T-helper 17 cell (primary cell): ENCODE measurements at regions not wholly inside any gene's neighbourhood (a gene's known extent, or its start where the extent isn't known, plus 50 kb on each side); places are given as distances from the start of the nearest gene placed in this dataset.
A peak's percentile ranks its signal among the peaks of the same experiment; 100 is the strongest.

Source experiments
- ATAC-seq: fragments of 150-1000 bp; cut with Tn5 transposase; 2 replicates; pipeline ENCODE4 v1.10.0; 2021; ENCODE audit warnings: mild to moderate bottlenecking, moderate library complexity
- DNase-seq, 3 donors: peaks; one replicate each; pipeline versions ENCODE4 v3.0.0 to v3.0.0-alpha.2; 2020 to 2021
- H3K9me3 ChIP-seq: one replicate; pipeline ENCODE4 v1.7.0; 2013; ENCODE audit warnings: low read length, mild to moderate bottlenecking; ENCODE audit not compliant: control insufficient read depth, poor library complexity, severe bottlenecking
- H3K27ac Mint-ChIP-seq: one replicate; pipeline ENCODE4 v1.8.0; 2022; ENCODE audit warnings: mild to moderate bottlenecking, moderate library complexity, mixed read lengths
- H3K27me3 Mint-ChIP-seq: one replicate; pipeline ENCODE4 v1.8.0; 2022; ENCODE audit warnings: mixed read lengths
- H3K36me3 Mint-ChIP-seq: one replicate; pipeline ENCODE4 v1.8.0; 2022; ENCODE audit warnings: low read depth, mixed read lengths
- H3K4me1 Mint-ChIP-seq: one replicate; pipeline ENCODE4 v1.8.0; 2022; ENCODE audit warnings: mild to moderate bottlenecking, mixed read lengths
- H3K4me3 Mint-ChIP-seq: one replicate; pipeline ENCODE4 v1.8.0; 2022; ENCODE audit warnings: mild to moderate bottlenecking, moderate library complexity, mixed read lengths

DNA sequence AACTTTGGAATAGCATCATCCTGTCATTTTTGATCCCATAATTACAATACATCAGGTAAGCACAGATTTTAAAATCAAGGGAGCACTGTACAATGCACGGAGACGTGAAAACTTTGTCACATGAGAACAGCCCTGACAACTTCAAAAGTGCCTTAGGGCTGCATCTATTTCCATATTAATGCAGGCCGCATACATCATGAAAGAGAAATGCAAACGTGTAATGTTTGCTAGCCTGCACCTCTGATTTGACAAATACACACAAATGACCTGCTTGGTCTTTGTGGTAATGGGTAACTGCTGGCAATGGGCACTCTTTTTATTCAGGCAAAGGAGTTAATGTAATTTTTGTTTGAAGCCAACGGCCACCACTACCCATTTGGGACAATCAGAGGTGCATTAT lies 202.0 kb upstream of the EPHA4 start:
- DNase-seq (no peak), ATAC-seq (no peak)
- H3K27me3 Mint-ChIP-seq: no peaks in the 10 kb centered on the region
- no peak overlapping the region for H3K27ac Mint-ChIP-seq
- H3K4me1 Mint-ChIP-seq: no peaks in the 10 kb centered on the region
- H3K4me3 Mint-ChIP-seq: no peak overlapping the region
- no peaks in the 10 kb centered on the region for H3K9me3 ChIP-seq
- no peaks in the 10 kb centered on the region for H3K36me3 Mint-ChIP-seq

DNA sequence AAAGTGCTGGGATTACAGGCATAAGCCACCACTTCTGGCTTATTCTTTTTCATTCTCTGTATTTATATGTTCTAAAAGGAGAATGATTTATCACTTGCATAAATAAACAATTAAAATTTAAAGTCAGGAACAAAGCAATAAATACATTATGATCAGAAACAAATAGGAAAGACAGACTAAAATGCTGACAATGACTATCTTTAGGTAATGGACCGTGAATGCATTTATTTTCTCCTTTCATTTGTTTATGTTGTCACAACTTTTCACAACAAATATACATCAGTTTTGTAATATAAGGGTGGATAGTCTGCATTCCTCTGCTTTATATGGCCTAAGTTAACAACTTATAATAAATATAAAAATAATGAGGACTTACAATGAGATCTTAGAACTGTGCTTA lies 199.2 kb upstream of the EPHA4 start:
- H3K4me1 Mint-ChIP-seq: no peaks in the 10 kb centered on the region
- DNase-seq (no peak), ATAC-seq (no peak)
- H3K9me3 ChIP-seq: no peaks in the 10 kb centered on the region
- H3K4me3 Mint-ChIP-seq: no peak overlapping the region
- H3K27ac Mint-ChIP-seq: no peak overlapping the region
- no peaks in the 10 kb centered on the region for H3K36me3 Mint-ChIP-seq
- H3K27me3 Mint-ChIP-seq: peaks cover 5% of the 10 kb centered on the region

DNA sequence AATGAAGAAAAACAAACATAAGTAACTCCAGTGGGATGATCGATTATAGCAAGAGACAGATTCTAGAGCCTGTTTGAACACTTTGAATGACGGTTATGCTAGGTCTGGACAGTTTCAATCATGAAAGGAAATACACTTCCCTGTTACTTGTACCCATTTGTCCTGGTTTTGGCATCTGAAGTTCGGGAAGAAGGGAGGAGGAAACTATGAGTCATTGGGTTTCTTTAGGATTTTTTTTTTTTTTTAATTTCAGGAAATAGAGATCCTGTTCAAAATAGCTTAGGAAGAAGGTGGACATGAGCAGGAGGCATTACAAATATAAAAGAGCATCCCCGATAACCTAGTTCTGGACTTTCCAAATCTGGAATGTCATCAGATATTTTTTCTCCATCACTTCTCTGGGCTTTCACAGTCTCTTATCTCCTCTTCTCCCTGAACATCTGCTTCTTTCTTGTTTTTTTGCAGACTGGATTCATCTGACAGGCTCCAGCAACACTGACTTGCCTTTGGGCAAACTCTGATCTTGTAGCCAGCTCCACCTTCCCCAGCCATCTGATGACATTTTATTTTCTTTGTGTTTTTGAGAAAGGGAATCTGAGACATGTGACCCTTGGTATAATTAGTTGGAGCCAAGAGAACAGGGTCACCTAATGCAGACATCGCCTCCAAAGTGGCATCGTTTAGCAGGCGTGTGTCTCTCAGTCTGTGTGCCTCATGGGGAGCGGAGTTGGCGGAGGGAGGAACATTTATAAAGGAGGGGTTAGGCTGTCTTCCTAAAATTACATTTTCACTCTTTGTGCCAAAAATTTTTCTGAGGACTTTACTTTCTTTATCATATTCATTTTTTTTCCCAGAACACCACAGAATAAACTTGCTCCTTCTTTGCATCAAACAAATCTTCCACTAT lies 195.3 kb upstream of the EPHA4 start:
- H3K4me3 Mint-ChIP-seq: no peak overlapping the region
- ATAC-seq (no peak), DNase-seq (no peak)
- no peaks in the 10 kb centered on the region for H3K9me3 ChIP-seq
- H3K36me3 Mint-ChIP-seq: no peaks in the 10 kb centered on the region
- H3K27me3 Mint-ChIP-seq: peaks cover 13% of the 10 kb centered on the region
- no peak overlapping the region for H3K27ac Mint-ChIP-seq
- no peaks in the 10 kb centered on the region for H3K4me1 Mint-ChIP-seq

- no peak for DNase-seq
- no peaks in the 10 kb centered on the region for H3K36me3 Mint-ChIP-seq
- peaks cover 13% of the 10 kb centered on the region for H3K27me3 Mint-ChIP-seq
- H3K27ac Mint-ChIP-seq: no peak overlapping the region
- no peaks in the 10 kb centered on the region for H3K4me1 Mint-ChIP-seq
- no peak for ATAC-seq
- H3K4me3 Mint-ChIP-seq: no peak overlapping the region
- H3K9me3 ChIP-seq: no peaks in the 10 kb centered on the region
These were observed 190.4 kb upstream of the EPHA4 start for GRCh38 chr2:221762496-221762895.

DNA sequence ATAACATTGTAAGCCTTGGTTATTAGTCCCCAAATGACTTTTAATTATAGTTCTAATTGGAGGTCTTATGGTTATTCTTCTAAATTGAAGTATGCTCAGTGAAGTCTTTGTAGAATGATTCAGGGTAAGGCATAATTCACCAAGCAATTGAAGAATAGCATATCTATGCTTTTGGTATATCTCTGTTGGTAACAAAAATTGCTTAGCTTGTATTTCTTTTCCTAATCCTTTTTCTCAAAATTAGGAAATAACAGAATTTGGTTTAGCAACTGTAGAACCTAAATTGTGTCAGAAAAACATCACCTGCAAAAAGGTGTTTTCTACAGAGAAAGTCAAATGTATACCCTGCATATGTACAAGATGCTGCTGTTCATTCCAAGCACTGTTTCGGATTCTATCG lies 189.2 kb upstream of the EPHA4 start:
- DNase-seq (no peak), ATAC-seq (no peak)
- peaks cover 9% of the 10 kb centered on the region for H3K27me3 Mint-ChIP-seq
- H3K4me3 Mint-ChIP-seq: no peak overlapping the region
- H3K27ac Mint-ChIP-seq: no peak overlapping the region
- H3K9me3 ChIP-seq: no peaks in the 10 kb centered on the region
- H3K4me1 Mint-ChIP-seq: no peaks in the 10 kb centered on the region
- H3K36me3 Mint-ChIP-seq: no peaks in the 10 kb centered on the region

GRCh38 chr2:221758076-221758475 lies 186.0 kb upstream of the EPHA4 start:
- Mint-ChIP-seq H3K27ac (no peak overlapping the region), H3K36me3 (no peaks in the 10 kb centered on the region), H3K4me1 (no peaks in the 10 kb centered on the region), H3K27me3 (no peaks in the 10 kb centered on the region), H3K4me3 (no peak overlapping the region)
- no peak for ATAC-seq
- no peaks in the 10 kb centered on the region for H3K9me3 ChIP-seq
- no peak for DNase-seq

DNA sequence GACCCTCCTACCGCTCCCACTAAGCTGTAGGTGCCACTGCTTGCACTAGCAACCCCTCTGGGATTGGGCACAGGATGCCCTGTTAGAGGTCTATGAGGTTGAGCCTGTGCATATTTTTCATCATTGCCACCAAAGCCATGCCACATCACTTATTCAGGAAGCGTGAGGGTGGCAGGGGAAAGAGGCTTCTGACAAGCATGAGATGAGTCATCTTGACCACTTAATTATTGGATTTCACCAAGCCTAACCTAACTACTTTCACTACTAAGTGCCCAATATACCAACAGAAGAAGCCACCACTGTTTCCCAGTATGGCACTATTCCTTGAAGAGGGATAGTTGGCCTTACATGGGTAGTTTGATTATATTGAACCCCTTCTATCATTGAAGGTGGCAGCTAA lies 181.3 kb upstream of the EPHA4 start:
- DNase-seq (no peak), ATAC-seq (no peak)
- H3K9me3 ChIP-seq: no peaks in the 10 kb centered on the region
- H3K4me1 Mint-ChIP-seq: no peaks in the 10 kb centered on the region
- no peaks in the 10 kb centered on the region for H3K27me3 Mint-ChIP-seq
- H3K36me3 Mint-ChIP-seq: no peaks in the 10 kb centered on the region
- H3K4me3 Mint-ChIP-seq: no peak overlapping the region
- H3K27ac Mint-ChIP-seq: no peak overlapping the region

DNA sequence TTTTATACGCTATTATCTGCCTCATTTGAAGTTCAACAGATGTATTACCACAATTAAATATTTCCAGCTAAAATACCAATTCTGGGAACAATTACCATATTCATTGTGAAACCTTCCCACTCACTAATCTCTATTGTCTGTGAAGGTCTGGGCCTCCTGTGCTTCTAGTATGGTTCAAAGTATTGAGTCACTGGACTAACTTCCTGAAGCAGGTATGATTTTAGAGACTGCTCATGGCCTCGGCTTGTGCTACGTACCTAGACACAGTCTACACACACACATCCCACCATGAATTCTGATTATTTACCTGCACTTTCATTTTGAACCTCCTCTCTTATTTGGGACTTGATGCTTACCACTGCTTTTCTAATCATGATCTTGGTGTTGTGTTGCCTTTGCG lies 180.7 kb upstream of the EPHA4 start:
- no peak for ATAC-seq
- peak overlapping the region; percentile 22 for H3K4me3 Mint-ChIP-seq
- H3K36me3 Mint-ChIP-seq: no peaks in the 10 kb centered on the region
- H3K4me1 Mint-ChIP-seq: no peaks in the 10 kb centered on the region
- no peak for DNase-seq
- H3K27ac Mint-ChIP-seq: no peak overlapping the region
- no peaks in the 10 kb centered on the region for H3K9me3 ChIP-seq
- no peaks in the 10 kb centered on the region for H3K27me3 Mint-ChIP-seq

DNA sequence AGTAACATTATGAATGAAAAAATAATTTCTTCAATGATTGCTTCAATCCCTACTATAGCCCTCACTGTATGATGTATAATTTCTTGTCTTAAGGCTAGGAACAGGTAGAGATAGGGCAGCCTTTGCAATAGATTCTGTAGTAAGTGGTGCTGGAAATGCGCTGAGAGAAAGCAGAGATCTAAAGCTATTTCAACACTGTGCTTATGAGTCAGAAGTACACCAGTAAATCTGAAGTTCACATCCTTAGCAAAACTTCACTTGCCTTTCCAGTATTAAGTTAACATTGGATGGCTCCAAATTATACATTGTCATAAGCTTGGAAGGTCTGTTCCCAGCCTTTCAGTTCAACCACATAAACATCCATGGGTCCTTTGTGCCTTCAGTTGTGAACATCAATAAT lies 178.2 kb upstream of the EPHA4 start:
- no peaks in the 10 kb centered on the region for H3K27me3 Mint-ChIP-seq
- no peaks in the 10 kb centered on the region for H3K9me3 ChIP-seq
- no peak for ATAC-seq
- no peaks in the 10 kb centered on the region for H3K36me3 Mint-ChIP-seq
- no peaks in the 10 kb centered on the region for H3K4me1 Mint-ChIP-seq
- no peak overlapping the region for H3K4me3 Mint-ChIP-seq
- no peak overlapping the region for H3K27ac Mint-ChIP-seq
- DNase-seq: no peak

DNA sequence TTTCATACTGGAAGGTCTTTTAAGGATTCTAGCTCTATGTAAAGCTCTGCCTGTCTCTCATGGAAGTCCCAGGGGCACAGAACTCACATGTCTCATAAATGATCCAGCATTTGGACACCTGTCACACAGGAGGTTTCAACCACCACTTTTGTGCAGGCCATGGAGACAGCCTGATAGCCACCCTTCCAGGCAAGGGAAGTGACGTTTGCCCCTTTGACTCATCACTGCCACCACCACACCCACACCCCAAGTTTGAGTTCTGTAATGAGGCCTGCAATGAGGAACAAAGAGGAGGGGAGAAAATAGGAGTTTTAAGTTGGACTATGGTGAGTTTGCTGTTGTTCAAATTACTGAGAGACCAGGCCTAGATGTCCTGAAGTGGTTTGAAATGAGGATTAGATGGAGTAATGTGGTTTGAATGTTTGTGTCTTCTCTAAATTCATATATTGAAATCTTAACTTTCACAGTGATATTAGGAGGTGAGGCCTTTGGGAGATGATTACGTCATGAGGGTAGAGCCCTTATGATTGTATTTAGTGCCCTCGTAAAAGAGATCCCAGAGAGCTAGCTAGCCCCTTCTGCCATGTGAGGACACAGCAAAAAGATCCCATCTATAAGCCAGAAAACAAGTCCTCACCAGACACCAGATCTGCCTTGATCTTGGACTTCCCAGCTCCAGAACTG lies 175.3 kb upstream of the EPHA4 start:
- H3K4me3 Mint-ChIP-seq: no peak overlapping the region

DNA sequence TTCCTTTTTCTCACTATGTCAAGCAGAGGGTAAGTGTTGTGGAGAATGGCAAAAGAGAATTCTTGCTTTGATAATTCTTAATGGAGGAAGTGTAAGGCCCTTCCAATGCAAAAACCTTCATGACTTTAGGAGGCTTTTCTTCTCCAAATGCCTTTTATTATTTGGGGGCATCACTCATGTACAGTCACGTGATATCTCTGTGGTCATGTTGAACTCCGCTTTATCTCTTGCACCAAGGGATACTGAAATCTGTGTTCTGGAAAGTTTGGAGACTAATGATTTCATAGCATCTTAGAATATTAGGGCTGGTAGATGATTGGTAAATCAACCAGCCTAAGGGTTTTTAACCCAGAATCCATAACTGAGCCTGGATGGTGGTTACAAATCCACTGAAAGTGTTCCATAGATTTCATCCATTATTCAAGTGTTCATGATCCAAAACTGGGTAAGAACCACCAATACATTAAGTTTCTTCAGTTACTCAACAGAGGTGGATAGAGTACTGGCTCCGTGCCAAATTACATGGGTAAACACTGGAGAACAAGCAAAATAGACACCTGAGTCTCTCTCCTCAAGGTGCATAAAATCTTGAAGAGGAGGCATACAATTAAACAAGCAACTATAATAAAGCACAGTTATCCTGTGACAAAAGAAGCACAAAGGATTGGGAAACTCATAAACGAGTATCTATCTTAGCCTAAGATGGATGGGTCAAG lies 169.6 kb upstream of the EPHA4 start:
- Mint-ChIP-seq H3K27me3 (peaks cover 9% of the 10 kb centered on the region), H3K4me1 (no peaks in the 10 kb centered on the region), H3K36me3 (no peaks in the 10 kb centered on the region), H3K4me3 (no peak overlapping the region), H3K27ac (no peak overlapping the region)
- ATAC-seq (no peak), DNase-seq (no peak)
- no peaks in the 10 kb centered on the region for H3K9me3 ChIP-seq

More for the DNA sequence above, 175.3 kb upstream of the EPHA4 start:
- Mint-ChIP-seq H3K36me3 (no peaks in the 10 kb centered on the region), H3K4me1 (no peaks in the 10 kb centered on the region), H3K27ac (no peak overlapping the region), H3K27me3 (no peaks in the 10 kb centered on the region)
- no peaks in the 10 kb centered on the region for H3K9me3 ChIP-seq
- ATAC-seq: no peak
- DNase-seq: no peak

- DNase-seq: no peak
- no peaks in the 10 kb centered on the region for H3K9me3 ChIP-seq
- Mint-ChIP-seq H3K36me3 (no peaks in the 10 kb centered on the region), H3K27me3 (no peaks in the 10 kb centered on the region), H3K4me3 (no peak overlapping the region), H3K27ac (no peak overlapping the region), H3K4me1 (no peaks in the 10 kb centered on the region)
- ATAC-seq: no peak
These were observed 159.5 kb upstream of the EPHA4 start for GRCh38 chr2:221731432-221732145.
